ENCODE measurements at regions not wholly inside any gene's neighbourhood (a gene's known extent, or its start where the extent isn't known, plus 50 kb on each side); places are given as distances from the start of the nearest gene placed in this dataset.

DNA sequence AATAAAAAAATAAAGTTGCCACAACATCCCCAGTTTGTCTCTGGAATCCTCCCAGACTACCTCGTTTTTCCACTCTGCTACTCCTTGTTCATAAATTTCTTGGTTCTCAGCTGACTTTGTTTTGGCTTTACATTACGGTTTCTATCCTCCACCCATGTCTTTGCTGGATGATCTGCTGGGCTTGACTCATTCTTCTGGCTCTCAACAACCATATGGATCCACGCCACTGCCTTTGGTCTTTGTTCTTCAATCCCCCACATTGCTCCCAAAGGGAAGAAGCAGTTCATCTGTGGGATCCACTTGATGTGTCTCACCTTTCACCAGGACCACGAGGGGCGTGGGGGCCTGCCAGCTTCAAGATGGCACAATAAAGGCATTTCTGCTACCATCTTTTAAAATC, 67.1 kb upstream of the NBL1 start:
- POLR2A ChIA-PET: no interaction called here
- no peaks in the 10 kb centered on the region for H3K36me3 ChIP-seq (replicated peaks in 1 of 2; ENCODE audit: control insufficient read depth in 1 of 2, insufficient read depth in 2 of 2, low read length in 1 of 2)
- H3K27me3 ChIP-seq (ENCODE audit: insufficient read depth): no peaks in the 10 kb centered on the region
- WGBS (ENCODE audit: low lambda C conversion rate): 59% methylated on average over 5 of the region's 5 CpGs
- no peaks in the 10 kb centered on the region for H3K9me2 ChIP-seq
- CTCF ChIA-PET: interaction anchor here (0.9 to 1.2 kb wide), 2 partner anchors 74 to 89 kb away, joined by 3 read pairs; no protein-coding TSS in a partner anchor
- no peak overlapping the region for H3K9ac ChIP-seq
- TF ChIP-seq REST (IDR thresholded peaks at IDR 0.05; ENCODE audit: low read depth, low read length) (no peak), ELF1 (IDR thresholded peaks at IDR 0.05) (no peak), CTCF (IDR thresholded peaks at IDR 0.05) (no peak), SIN3A (IDR thresholded peaks at IDR 0.05; ENCODE audit: borderline replicate concordance, low read depth, low read length) (no peak), MXI1 (IDR thresholded peaks at IDR 0.05; ENCODE audit: low read depth, low read length) (no peak), JUND (IDR thresholded peaks at IDR 0.05) (no peak), FOSL2 (IDR thresholded peaks at IDR 0.05; ENCODE audit: borderline replicate concordance, low read depth) (no peak)
- H3K4me2 ChIP-seq: no peak overlapping the region
- H3K9me3 ChIP-seq: no peaks in the 10 kb centered on the region
- H3K4me3 ChIP-seq (ENCODE audit: low read depth in 2 of 2, low read length in 1 of 2): no peak overlapping the region
- no peaks in the 10 kb centered on the region for H3K79me2 ChIP-seq (ENCODE audit: insufficient read depth)
- H2AFZ ChIP-seq (ENCODE audit: low read depth): no peak overlapping the region
- no peak for DNase-seq
- H3F3A ChIP-seq (replicated peaks; ENCODE audit: insufficient read depth): no peaks in the 10 kb centered on the region
- H3K27ac ChIP-seq (ENCODE audit: low read depth in 2 of 2, low read length in 1 of 2): no peak overlapping the region
- H3K4me1 ChIP-seq (ENCODE audit: control insufficient read depth in 1 of 2, insufficient read depth in 2 of 2, low read depth in 1 of 2, low read length in 1 of 2): no peaks in the 10 kb centered on the region
- H4K20me1 ChIP-seq (ENCODE audit: insufficient read depth): no peaks in the 10 kb centered on the region

- Histone ChIP-seq H3F3A (replicated peaks; ENCODE audit: insufficient read depth) (no peaks in the 10 kb centered on the region), H3K9me3 (no peaks in the 10 kb centered on the region), H3K4me1 (ENCODE audit: control insufficient read depth in 1 of 2, insufficient read depth in 2 of 2, low read depth in 1 of 2, low read length in 1 of 2) (no peaks in the 10 kb centered on the region), H3K79me2 (ENCODE audit: insufficient read depth) (no peaks in the 10 kb centered on the region), H4K20me1 (ENCODE audit: insufficient read depth) (no peaks in the 10 kb centered on the region), H3K4me2 (no peak overlapping the region), H3K27ac (ENCODE audit: low read depth in 2 of 2, low read length in 1 of 2) (no peak overlapping the region), H3K9ac (no peak overlapping the region), H3K27me3 (ENCODE audit: insufficient read depth) (no peaks in the 10 kb centered on the region), H2AFZ (ENCODE audit: low read depth) (no peak overlapping the region), H3K4me3 (ENCODE audit: low read depth in 2 of 2, low read length in 1 of 2) (no peak overlapping the region), H3K36me3 (replicated peaks in 1 of 2; ENCODE audit: control insufficient read depth in 1 of 2, insufficient read depth in 2 of 2, low read length in 1 of 2) (no peaks in the 10 kb centered on the region), H3K9me2 (no peaks in the 10 kb centered on the region)
- CTCF ChIA-PET: interaction anchor here (0.6 to 2.8 kb wide), 2 partner anchors 12 to 83 kb away, joined by 4 to 7 read pairs; no protein-coding TSS in a partner anchor
- WGBS (ENCODE audit: low lambda C conversion rate): 85% methylated on average over 3 of the region's 3 CpGs
- no peak for DNase-seq
- POLR2A ChIA-PET: no interaction called here
- TF ChIP-seq RXRA (IDR thresholded peaks at IDR 0.05; ENCODE audit: borderline replicate concordance, low read depth) (no peak), JUND (IDR thresholded peaks at IDR 0.05) (no peak), USF2 (IDR thresholded peaks at IDR 0.05; ENCODE audit: borderline replicate concordance, low read depth, low read length) (no peak), GATA2 (CRISPR knock-in tag; IDR thresholded peaks at IDR 0.05) (no peak), USF1 (IDR thresholded peaks at IDR 0.05; ENCODE audit: borderline replicate concordance, low read depth) (no peak), FOXJ3 (CRISPR knock-in tag; IDR thresholded peaks at IDR 0.05) (no peak), REST (IDR thresholded peaks at IDR 0.05; ENCODE audit: low read depth, low read length) (no peak), RCOR1 (IDR thresholded peaks at IDR 0.05; ENCODE audit: low read length) (no peak), ELF1 (IDR thresholded peaks at IDR 0.05) (no peak), FOXM1 (IDR thresholded peaks at IDR 0.05; ENCODE audit: low read depth) (no peak)
Measured at GRCh38 chr1:19569786-19570185, 74.3 kb upstream of the NBL1 start.
